ENCODE measurements at regions not wholly inside any gene's neighbourhood (a gene's known extent, or its start where the extent isn't known, plus 50 kb on each side); places are given as distances from the start of the nearest gene placed in this dataset.

GRCh38 chr16:74015953-74016352 is 280.7 kb upstream of the PSMD7 start:
- TF ChIP-seq CTCF (conservative IDR thresholded peaks at IDR 0.05; ENCODE audit: low read depth, low read length) (no peak), POLR2A (IDR thresholded peaks at IDR 0.05; ENCODE audit: low read depth, low read length) (no peak), USF2 (IDR thresholded peaks at IDR 0.05; ENCODE audit: low read depth, low read length) (no peak), RAD21 (IDR thresholded peaks at IDR 0.05; ENCODE audit: low read length) (no peak)
